GM12878 (cell line): ENCODE measurements at regions not wholly inside any gene's neighbourhood (a gene's known extent, or its start where the extent isn't known, plus 50 kb on each side); places are given as distances from the start of the nearest gene placed in this dataset.

Source experiments
- BACH1 ChIP-seq: fragments of 450-650 bp; IDR thresholded peaks from 2 replicates; pipeline ENCODE4 v1.6.1; 2017; ENCODE audit warnings: mild to moderate bottlenecking, borderline replicate concordance
- CHD2 ChIP-seq: IDR thresholded peaks from 2 replicates; pipeline ENCODE4 v1.6.1; 2011; ENCODE audit warnings: low read depth, low read length, improper control_type of control experiment, borderline replicate concordance
- EP300 ChIP-seq, 2 experiments: fragments of 150-350 bp in 1 of 2; IDR thresholded peaks; 2 replicates each; pipeline ENCODE4 v1.6.1; 2011 to 2012; ENCODE audit warnings: low read depth in 2 of 2, low read length in 2 of 2, borderline replicate concordance in 1 of 2, improper control_type of control experiment in 1 of 2, inconsistent platforms in 1 of 2; ENCODE audit not compliant: control insufficient read depth in 1 of 2
- EZH2 ChIP-seq: IDR thresholded peaks from 2 replicates; pipeline ENCODE4 v1.6.1; 2012; ENCODE audit warnings: low read depth, mild to moderate bottlenecking, control low read depth, inconsistent platforms, low read length, borderline replicate concordance; ENCODE audit not compliant: control insufficient read depth
- GABPA ChIP-seq: IDR thresholded peaks from 2 replicates; pipeline ENCODE4 v1.6.1; 2014; ENCODE audit warnings: antibody characterized with exemption, low read depth, mild to moderate bottlenecking, inconsistent platforms
- POU2F2 ChIP-seq: IDR thresholded peaks from 3 replicates; pipeline ENCODE4 v1.6.1; 2011; ENCODE audit warnings: low read depth, mild to moderate bottlenecking, low read length, borderline replicate concordance
- SREBF2 ChIP-seq: IDR thresholded peaks from 2 replicates; pipeline ENCODE4 v1.6.1; 2012; ENCODE audit warnings: mild to moderate bottlenecking, low read length
- ZNF24 ChIP-seq: fragments of 450-650 bp; IDR thresholded peaks from 2 replicates; pipeline ENCODE4 v1.6.1; 2017; ENCODE audit warnings: antibody characterized with exemption, mild to moderate bottlenecking
- TF ChIP-seq, protein P1 (sequence below), 3 experiments: IDR thresholded peaks in 2 of 3; conservative IDR thresholded peaks in 1 of 3; 2 replicates each; pipeline ENCODE4 v1.5.1; 2011; ENCODE audit warnings: low read depth in 3 of 3, low read length in 3 of 3, mild to moderate bottlenecking in 3 of 3, control low read depth in 2 of 3, moderate library complexity in 2 of 3, inconsistent platforms in 1 of 3, mixed read lengths in 1 of 3; ENCODE audit not compliant: control insufficient read depth in 2 of 3, insufficient read depth in 1 of 3; ENCODE audit errors: extremely low read depth in 1 of 3
- TF ChIP-seq, protein P2 (sequence below): IDR thresholded peaks from 2 replicates; pipeline ENCODE4 v1.6.1; 2011; ENCODE audit warnings: borderline replicate concordance, low read depth, mild to moderate bottlenecking, moderate library complexity, low read length; ENCODE audit not compliant: insufficient read depth, poor library complexity, severe bottlenecking
- TF ChIP-seq, protein P3 (sequence below): fragments of 450-650 bp; formaldehyde crosslinking; IDR thresholded peaks from 2 replicates; pipeline ENCODE4 v1.4.0; 2022; ENCODE audit warnings: mild to moderate bottlenecking, moderate library complexity
- TF ChIP-seq, protein P4 (sequence below): IDR thresholded peaks from 2 replicates; pipeline ENCODE4 v1.6.1; 2012; ENCODE audit warnings: low read depth, low read length, improper control_type of control experiment

DNA sequence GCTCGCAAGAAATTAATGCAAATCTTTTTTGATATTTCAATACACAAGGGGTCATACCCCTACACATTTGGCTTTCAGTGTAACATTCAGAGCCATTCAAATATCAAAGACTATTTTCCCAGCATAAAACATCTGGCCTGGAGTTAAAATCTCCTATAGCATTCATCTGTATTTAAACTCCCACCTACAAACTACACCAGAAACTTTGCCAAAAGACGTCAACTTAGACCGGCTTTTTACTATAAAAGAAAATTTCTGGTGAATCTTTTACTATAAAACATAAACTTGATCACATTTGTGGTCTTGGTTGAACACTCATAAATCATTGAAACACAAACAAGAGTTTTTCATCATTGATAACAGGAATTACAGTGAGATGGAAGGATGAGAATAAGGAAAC lies 473.3 kb upstream of the DCN start:
- TF ChIP-seq CHD2, result no peak
- TF ChIP-seq, protein P1, sequence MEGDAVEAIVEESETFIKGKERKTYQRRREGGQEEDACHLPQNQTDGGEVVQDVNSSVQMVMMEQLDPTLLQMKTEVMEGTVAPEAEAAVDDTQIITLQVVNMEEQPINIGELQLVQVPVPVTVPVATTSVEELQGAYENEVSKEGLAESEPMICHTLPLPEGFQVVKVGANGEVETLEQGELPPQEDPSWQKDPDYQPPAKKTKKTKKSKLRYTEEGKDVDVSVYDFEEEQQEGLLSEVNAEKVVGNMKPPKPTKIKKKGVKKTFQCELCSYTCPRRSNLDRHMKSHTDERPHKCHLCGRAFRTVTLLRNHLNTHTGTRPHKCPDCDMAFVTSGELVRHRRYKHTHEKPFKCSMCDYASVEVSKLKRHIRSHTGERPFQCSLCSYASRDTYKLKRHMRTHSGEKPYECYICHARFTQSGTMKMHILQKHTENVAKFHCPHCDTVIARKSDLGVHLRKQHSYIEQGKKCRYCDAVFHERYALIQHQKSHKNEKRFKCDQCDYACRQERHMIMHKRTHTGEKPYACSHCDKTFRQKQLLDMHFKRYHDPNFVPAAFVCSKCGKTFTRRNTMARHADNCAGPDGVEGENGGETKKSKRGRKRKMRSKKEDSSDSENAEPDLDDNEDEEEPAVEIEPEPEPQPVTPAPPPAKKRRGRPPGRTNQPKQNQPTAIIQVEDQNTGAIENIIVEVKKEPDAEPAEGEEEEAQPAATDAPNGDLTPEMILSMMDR (IDR thresholded peaks at IDR 0.05 in 2 of 3, conservative IDR thresholded peaks at IDR 0.05 in 1 of 3; ENCODE audit: control insufficient read depth in 2 of 3, extremely low read depth in 1 of 3, insufficient read depth in 1 of 3, low read depth in 3 of 3, low read length in 3 of 3), result no peak
- no peak for TF ChIP-seq BACH1
- no peak for TF ChIP-seq ZNF24
- no peak for TF ChIP-seq GABPA
- TF ChIP-seq, protein P2, sequence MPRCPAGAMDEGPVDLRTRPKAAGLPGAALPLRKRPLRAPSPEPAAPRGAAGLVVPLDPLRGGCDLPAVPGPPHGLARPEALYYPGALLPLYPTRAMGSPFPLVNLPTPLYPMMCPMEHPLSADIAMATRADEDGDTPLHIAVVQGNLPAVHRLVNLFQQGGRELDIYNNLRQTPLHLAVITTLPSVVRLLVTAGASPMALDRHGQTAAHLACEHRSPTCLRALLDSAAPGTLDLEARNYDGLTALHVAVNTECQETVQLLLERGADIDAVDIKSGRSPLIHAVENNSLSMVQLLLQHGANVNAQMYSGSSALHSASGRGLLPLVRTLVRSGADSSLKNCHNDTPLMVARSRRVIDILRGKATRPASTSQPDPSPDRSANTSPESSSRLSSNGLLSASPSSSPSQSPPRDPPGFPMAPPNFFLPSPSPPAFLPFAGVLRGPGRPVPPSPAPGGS, result no peak
- TF ChIP-seq, protein P3, sequence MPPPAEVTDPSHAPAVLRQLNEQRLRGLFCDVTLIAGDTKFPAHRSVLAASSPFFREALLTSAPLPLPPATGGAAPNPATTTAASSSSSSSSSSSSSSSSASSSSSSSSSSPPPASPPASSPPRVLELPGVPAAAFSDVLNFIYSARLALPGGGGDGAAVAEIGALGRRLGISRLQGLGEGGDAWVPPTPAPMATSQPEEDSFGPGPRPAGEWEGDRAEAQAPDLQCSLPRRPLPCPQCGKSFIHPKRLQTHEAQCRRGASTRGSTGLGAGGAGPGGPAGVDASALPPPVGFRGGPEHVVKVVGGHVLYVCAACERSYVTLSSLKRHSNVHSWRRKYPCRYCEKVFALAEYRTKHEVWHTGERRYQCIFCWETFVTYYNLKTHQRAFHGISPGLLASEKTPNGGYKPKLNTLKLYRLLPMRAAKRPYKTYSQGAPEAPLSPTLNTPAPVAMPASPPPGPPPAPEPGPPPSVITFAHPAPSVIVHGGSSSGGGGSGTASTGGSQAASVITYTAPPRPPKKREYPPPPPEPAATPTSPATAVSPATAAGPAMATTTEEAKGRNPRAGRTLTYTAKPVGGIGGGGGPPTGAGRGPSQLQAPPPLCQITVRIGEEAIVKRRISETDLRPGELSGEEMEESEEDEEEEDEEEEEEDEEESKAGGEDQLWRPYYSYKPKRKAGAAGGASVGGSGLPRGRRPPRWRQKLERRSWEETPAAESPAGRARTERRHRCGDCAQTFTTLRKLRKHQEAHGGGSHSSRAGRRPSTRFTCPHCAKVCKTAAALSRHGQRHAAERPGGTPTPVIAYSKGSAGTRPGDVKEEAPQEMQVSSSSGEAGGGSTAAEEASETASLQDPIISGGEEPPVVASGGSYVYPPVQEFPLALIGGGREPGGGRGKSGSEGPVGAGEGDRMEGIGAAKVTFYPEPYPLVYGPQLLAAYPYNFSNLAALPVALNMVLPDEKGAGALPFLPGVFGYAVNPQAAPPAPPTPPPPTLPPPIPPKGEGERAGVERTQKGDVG, result no peak
- no peak for TF ChIP-seq EP300 (IDR thresholded peaks at IDR 0.05; ENCODE audit: borderline replicate concordance in 1 of 2, control insufficient read depth in 1 of 2, low read depth in 2 of 2, low read length in 2 of 2)
- no peak for TF ChIP-seq SREBF2
- no peak for TF ChIP-seq POU2F2
- TF ChIP-seq EZH2, result no peak
- TF ChIP-seq, protein P4, sequence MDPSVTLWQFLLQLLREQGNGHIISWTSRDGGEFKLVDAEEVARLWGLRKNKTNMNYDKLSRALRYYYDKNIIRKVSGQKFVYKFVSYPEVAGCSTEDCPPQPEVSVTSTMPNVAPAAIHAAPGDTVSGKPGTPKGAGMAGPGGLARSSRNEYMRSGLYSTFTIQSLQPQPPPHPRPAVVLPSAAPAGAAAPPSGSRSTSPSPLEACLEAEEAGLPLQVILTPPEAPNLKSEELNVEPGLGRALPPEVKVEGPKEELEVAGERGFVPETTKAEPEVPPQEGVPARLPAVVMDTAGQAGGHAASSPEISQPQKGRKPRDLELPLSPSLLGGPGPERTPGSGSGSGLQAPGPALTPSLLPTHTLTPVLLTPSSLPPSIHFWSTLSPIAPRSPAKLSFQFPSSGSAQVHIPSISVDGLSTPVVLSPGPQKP, result no peak
